NCI-H1436 (cell line): ENCODE measurements at regions not wholly inside any gene's neighbourhood (a gene's known extent, or its start where the extent isn't known, plus 50 kb on each side); places are given as distances from the start of the nearest gene placed in this dataset.

ENCODE experiments used
- DNase-seq: peaks from one replicate; lab custom pipeline; 2025; lab: John Stamatoyannopoulos, UW

DNA sequence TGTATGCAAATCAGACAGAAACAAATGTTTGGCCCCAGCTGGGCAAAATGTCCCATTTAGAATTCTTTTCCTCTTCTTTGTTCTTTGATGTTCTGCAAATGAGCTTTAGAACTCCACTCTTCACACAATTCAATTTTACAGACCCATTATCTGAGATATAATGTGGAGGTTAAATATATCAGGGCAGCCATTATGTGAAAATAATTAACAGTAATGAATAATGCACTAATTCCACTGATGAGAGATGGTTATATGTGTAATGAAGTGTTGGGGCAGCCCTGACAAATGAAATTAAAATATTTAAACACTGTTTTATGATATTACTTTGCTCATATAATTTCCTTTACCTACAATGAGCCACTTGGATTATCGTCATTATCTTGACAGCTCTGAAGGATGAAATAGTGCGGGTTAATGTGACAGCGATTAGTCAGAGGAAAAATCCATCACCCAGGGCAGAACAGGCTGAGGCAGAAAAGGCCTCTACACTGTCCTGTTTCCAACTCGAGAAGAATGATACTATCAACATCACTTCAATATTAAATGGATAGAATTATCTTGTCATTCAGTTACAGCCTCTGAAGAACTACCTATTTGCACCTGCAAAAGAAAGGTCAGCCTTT, 321.1 kb downstream of the RBM26 start:
- DNase-seq = peak; percentile 48

GRCh38 chr13:79081942-79082341, 324.1 kb downstream of the RBM26 start:
- DNase-seq = no peak

- DNase-seq = no peak
Observed at GRCh38 chr13:79079351-79079839, 326.7 kb downstream of the RBM26 start.

DNA sequence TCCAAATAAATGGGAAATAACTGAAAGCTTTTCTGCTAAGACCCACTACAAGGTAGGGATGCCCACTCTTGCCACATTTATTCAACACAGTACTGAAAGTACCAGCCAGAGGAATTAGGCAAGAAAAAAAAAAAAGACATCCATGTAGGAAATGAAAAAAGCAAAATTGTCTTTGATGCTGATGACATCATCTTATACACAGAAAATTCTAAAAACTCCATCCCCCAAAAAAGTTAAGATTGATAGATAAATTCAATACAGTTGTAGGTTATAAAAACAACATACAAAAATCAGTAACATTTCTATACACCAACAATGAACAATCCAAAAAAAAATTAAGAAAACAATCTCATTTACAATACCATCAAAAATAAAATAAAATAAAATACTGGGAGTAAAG, 330.4 kb downstream of the RBM26 start:
- DNase-seq = no peak

- DNase-seq = no peak
Observed at GRCh38 chr13:79070343-79070974, 335.6 kb downstream of the RBM26 start.

- no peak for DNase-seq
Observed at GRCh38 chr13:79062291-79062690, 343.8 kb downstream of the RBM26 start.

DNA sequence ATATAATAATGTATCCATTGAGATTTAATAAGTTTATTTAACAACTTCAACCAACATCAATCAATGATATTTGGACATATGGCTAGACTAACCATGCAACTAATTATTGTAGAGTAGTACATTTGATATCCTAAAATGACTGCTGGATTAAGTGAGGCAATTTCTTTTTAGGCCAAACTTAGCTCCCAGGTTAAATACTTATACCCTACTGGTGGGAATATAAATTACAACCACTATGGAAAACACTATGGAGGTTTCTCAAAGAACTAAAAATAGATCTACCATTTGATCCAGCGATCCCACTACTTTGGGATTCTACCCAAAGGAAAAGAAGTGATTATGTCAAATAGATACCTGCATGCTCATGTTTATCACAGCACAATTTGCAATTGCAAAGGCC, 345.8 kb downstream of the RBM26 start:
- no peak for DNase-seq

- no peak for DNase-seq
Observed at GRCh38 chr13:79056706-79057105, 349.3 kb downstream of the RBM26 start.

- DNase-seq = no peak
Observed at GRCh38 chr13:79051472-79051871, 354.6 kb downstream of the RBM26 start.

GRCh38 chr13:79044415-79044814, 361.6 kb downstream of the RBM26 start:
- no peak for DNase-seq

DNA sequence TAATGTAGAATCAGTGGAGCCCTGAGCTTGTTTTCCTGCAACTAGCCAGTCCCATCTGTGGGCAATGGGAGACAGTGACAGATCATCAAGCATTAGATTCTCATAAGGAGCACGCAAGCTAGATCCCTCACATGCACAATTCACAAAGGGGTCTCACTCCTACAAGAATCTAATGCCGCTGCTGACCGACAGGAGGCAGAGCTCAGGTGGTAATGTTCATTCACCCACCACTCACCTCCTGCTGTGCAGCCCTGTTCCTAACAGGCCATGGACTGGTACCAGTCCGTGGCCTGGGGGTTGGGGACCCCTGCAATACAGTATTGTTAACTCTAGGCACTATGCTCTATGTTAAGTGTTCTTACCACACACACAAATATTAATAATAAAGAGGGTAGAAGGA, 362.8 kb downstream of the RBM26 start:
- DNase-seq = no peak

DNA sequence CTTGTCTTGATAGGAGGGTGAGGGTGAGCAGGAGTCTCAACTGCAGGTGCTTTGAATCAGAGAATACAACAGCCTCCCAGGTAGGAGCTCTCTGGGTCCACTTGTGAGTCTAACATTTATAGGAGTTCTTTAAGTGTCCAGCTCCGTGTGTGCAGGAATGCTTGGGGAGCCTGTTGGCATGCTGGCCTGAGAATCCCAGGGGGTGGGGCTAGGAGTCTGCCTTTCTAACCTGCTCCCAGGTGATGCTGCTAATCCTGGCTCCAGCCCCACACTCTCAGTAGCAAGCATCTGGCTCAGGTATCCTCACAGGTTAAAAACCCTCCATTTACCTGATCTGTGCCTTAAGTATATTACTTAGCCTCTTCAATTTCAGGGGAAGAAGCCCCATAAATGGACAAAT, 368.9 kb downstream of the RBM26 start:
- no peak for DNase-seq

GRCh38 chr13:79034341-79034740, 371.7 kb downstream of the RBM26 start:
- DNase-seq = peak; percentile 14

DNA sequence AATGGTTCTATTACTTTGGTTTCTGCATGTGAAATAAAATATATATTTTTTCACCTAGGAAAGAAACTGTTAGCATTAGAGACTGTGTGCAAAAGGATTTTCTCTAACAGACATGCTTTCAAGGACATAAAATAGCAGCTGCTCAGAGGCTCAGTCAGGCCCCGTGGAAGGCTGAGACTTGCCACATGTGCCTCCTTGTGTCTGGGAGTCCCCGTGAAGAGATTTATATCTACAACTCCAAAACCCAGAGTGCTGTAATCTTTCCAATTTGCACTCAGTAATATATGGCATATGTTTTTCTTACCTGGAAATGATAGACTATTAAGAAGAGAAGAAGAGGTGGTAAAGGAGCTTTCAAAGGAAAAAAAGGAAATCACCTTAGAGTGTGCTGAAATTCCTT, 371.6 kb upstream of the OBI1 start:
- no peak for DNase-seq

DNA sequence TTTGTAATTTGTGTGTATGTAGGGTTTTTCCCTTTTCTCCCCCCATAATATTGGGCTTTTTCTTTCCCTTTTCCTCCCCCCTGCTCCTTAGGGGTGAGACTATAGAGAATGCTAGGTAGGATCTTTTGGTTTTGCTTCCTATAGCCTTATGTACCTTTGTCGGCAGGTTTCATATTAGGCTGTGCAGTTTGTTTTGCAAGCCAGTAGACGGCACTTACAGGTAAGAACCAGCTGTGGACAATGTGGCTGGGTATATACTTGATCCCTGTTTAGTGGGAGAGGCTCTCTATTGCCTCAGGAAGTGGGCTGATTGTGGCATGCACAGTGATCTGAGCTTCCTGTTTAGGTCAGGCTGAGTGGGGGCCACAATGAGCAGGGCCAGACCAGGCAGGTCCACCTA, 359.2 kb upstream of the OBI1 start:
- DNase-seq = no peak

DNA sequence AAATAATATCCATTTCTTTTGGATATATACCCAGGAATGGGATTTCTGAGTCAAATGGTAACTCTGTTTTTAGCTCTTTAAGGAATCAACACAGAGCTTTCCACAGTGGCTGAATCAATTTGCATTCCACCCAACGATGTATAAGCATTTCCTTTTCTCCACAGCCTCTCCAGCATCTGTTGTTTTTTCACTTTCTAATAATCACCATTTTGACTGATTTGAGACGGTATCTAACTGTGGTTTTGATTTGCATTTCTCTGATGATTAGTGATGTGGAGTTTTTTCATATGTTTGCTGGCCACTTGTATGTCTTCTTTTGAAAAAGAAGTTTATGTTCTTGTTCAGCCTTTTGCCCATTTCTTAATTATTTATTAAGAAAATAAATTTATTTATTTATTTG, 352.2 kb upstream of the OBI1 start:
- DNase-seq = no peak

DNA sequence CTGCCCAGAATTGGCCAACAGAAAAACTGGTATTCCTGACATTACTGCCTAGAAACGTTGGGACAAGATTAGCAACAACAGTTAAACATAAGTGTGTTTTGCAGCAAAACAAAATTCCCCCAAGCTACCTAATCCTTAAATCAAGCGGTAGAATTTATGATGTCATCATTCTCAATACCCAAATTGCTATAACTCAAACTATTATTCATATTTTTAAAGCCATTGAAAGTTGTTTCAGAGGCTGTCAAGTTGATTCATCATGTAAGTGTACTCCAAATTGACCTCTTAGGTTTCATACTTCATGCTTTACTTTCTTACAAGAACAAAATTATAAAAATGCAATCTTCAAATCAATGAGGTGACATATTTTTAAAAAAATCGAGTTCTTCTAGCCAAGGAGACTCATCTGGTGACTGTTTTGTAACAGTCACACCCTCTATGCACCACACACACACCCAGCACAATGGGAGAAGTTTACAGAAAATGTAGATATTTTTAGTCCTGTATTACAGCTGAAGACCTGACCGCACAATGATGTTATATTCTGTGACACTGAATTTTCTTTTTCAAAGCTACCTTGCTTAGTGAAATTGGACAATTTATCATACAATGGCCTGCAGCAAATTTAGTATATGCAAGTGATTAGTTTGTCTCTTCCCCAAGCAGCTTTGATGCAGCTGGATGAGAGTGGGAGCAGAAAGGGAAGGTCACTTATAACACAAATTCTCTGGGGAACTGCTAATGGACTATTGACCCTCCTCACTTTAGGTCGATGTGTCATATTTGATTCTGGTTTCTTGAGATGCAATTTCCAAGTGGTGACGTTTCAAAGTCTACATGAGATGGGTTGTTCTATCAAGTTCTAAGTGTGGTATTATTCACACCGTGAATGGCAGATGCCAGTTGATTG, 345.3 kb upstream of the OBI1 start:
- DNase-seq = no peak

DNA sequence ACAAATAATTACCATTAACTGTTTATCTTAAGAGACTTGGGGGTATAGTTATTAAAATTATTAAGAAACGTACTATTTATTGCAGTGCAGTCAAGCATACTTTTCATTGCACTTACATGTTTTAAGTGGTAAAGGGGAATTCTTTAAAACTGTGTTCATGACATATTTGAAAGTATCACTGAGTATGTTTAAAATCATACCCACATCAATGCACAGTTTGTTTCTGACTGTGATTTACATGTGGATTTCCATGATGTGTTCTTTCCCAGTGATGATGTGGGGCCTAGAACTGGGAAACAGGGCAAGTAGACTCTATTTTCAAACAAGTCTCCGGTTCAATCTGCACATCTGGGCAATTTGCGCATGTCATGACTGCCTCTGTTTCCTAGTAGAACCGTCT, 340.5 kb upstream of the OBI1 start:
- DNase-seq = no peak

GRCh38 chr13:78998630-78999315, 339.8 kb upstream of the OBI1 start:
- DNase-seq = no peak

GRCh38 chr13:78997902-78998629, 339.1 kb upstream of the OBI1 start:
- DNase-seq = no peak

GRCh38 chr13:78993792-78994191, 334.8 kb upstream of the OBI1 start:
- peak; percentile 54 for DNase-seq

DNA sequence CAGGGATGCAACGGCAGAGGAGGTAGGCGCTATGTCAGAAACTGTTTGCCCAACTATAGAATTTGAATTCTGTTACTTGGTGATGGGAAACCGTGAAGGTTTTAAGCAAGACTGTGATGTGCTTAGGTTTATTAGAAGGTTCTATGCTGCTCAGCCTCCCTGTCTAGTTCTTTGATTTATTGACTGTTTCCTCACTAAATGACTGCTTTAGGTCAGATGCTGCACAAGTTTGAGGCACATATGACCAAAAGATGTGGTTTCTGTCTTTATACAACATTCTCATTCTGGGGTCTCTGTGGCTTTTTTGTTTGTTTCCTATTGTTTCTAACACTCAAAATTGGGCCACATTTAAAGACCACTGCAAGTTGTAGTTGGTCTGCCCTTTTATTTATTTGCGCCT, 323.0 kb upstream of the OBI1 start:
- no peak for DNase-seq
